CD14-positive monocyte (primary cell): ENCODE measurements at regions not wholly inside any gene's neighbourhood (a gene's known extent, or its start where the extent isn't known, plus 50 kb on each side); places are given as distances from the start of the nearest gene placed in this dataset.
A peak's percentile ranks its signal among the peaks of the same experiment; 100 is the strongest.

Source experiments
- DNase-seq, 3 donors: peaks; one replicate each; pipeline ENCODE4 v3.0.0-alpha.2; 2011 to 2022
- H2AFZ ChIP-seq: 2 replicates; pipeline ENCODE4 v1.6.0; 2012; ENCODE audit warnings: mild to moderate bottlenecking, low read depth, low read length, inconsistent platforms; ENCODE audit not compliant: insufficient read depth, poor library complexity, severe bottlenecking
- H3K27ac ChIP-seq, 2 donors: 1 replicate in 1 of 2; 2 replicates in 1 of 2; pipeline ENCODE4 v1.5.1; 2012 to 2013; ENCODE audit warnings: low read length in 2 of 2, control low read depth in 1 of 2, inconsistent platforms in 1 of 2, low read depth in 1 of 2, mild to moderate bottlenecking in 1 of 2
- H3K27me3 ChIP-seq, 2 donors: one replicate each; pipeline versions ENCODE4 v1.6.0 to v1.6.1; 2011 to 2013; ENCODE audit warnings: low read length in 2 of 2; ENCODE audit not compliant: control insufficient read depth in 2 of 2, insufficient read depth in 2 of 2
- H3K36me3 ChIP-seq, 2 donors: replicated peaks in 1 of 2; 1 replicate in 1 of 2; 2 replicates in 1 of 2; pipeline versions ENCODE4 v1.5.1 to v1.6.1; 2012 to 2013; ENCODE audit warnings: low read length in 2 of 2, control low read depth in 1 of 2, inconsistent platforms in 1 of 2, mild to moderate bottlenecking in 1 of 2; ENCODE audit not compliant: insufficient read depth in 2 of 2, control insufficient read depth in 1 of 2
- H3K4me1 ChIP-seq, 2 donors: 1 replicate in 1 of 2; 2 replicates in 1 of 2; pipeline versions ENCODE4 v1.5.1 to v1.6.1; 2012 to 2013; ENCODE audit warnings: low read length in 2 of 2, control low read depth in 1 of 2, inconsistent platforms in 1 of 2, mild to moderate bottlenecking in 1 of 2, moderate library complexity in 1 of 2; ENCODE audit not compliant: insufficient read depth in 2 of 2, control insufficient read depth in 1 of 2
- H3K4me2 ChIP-seq: replicated peaks from 2 replicates; pipeline ENCODE3; 2012; ENCODE audit warnings: low read length, moderate library complexity, mild to moderate bottlenecking; ENCODE audit not compliant: poor library complexity, severe bottlenecking; ENCODE audit errors: extremely low read depth
- H3K4me3 ChIP-seq, 3 experiments: fragments of 200-600 bp in 1 of 3; sonication (generic) in 1 of 3; replicated peaks in 1 of 3; 1 replicate in 2 of 3; 2 replicates in 1 of 3; pipeline ENCODE4 v1.5.1; 2011 to 2013; ENCODE audit warnings: low read length in 3 of 3, mild to moderate bottlenecking in 3 of 3, control low read depth in 2 of 3, low read depth in 2 of 3, inconsistent platforms in 1 of 3, moderate library complexity in 1 of 3
- H3K79me2 ChIP-seq: 2 replicates; pipeline ENCODE4 v1.6.0; 2012; ENCODE audit warnings: mild to moderate bottlenecking, control low read depth, inconsistent platforms, low read length, moderate library complexity; ENCODE audit not compliant: insufficient read depth
- H3K9ac ChIP-seq: 2 replicates; pipeline ENCODE4 v1.6.0; 2017; ENCODE audit warnings: low read length, mild to moderate bottlenecking; ENCODE audit not compliant: insufficient read depth, poor library complexity, severe bottlenecking
- H3K9me3 ChIP-seq, 2 donors: replicated peaks in 1 of 2; 1 replicate in 1 of 2; 2 replicates in 1 of 2; pipeline versions ENCODE4 v1.5.1 to v1.6.1; 2012 to 2013; ENCODE audit warnings: low read length in 2 of 2, control low read depth in 1 of 2; ENCODE audit not compliant: control insufficient read depth in 1 of 2, insufficient read depth in 1 of 2
- H4K20me1 ChIP-seq: 2 replicates; pipeline ENCODE4 v1.6.0; 2012; ENCODE audit warnings: mild to moderate bottlenecking, low read length, control low read depth, moderate library complexity; ENCODE audit not compliant: insufficient read depth
- H3K27ac Mint-ChIP-seq, 7 donors: one replicate each; pipeline ENCODE4 v1.8.0; 2020; ENCODE audit warnings: mild to moderate bottlenecking in 7 of 7, mixed read lengths in 7 of 7, moderate library complexity in 6 of 7, inconsistent platforms in 2 of 7
- H3K27me3 Mint-ChIP-seq, 3 donors: one replicate each; pipeline ENCODE4 v1.8.0; 2021 to 2022; ENCODE audit warnings: low read depth in 3 of 3, mild to moderate bottlenecking in 3 of 3, mixed read lengths in 3 of 3, moderate library complexity in 3 of 3, inconsistent platforms in 1 of 3
- H3K36me3 Mint-ChIP-seq, 2 donors: one replicate each; pipeline ENCODE4 v1.8.0; 2020; ENCODE audit warnings: mixed read lengths in 2 of 2, inconsistent platforms in 1 of 2, mild to moderate bottlenecking in 1 of 2
- H3K4me1 Mint-ChIP-seq: one replicate; pipeline ENCODE4 v1.8.0; 2020; ENCODE audit warnings: mild to moderate bottlenecking, mixed read lengths
- H3K4me3 Mint-ChIP-seq, 2 donors: one replicate each; pipeline ENCODE4 v1.8.0; 2020; ENCODE audit warnings: mild to moderate bottlenecking in 2 of 2, mixed read lengths in 2 of 2, moderate library complexity in 1 of 2
- H3K9me3 Mint-ChIP-seq, 7 donors: one replicate each; pipeline ENCODE4 v1.8.0; 2020 to 2022; ENCODE audit warnings: mixed read lengths in 7 of 7, mild to moderate bottlenecking in 6 of 7, moderate library complexity in 6 of 7, inconsistent platforms in 2 of 7
- CTCF ChIP-seq: fragments of 200-600 bp; IDR thresholded peaks from one replicate; pipeline ENCODE4 v1.8.0; 2022; ENCODE audit warnings: antibody characterized with exemption, mild to moderate bottlenecking
- WGBS: methylation state at CpG from one replicate; pipeline ENCODE4 v1.1.5; 2013; ENCODE audit warnings: missing lambda C conversion rate; ENCODE audit not compliant: insufficient coverage; 5-methylcytosine and 5-hydroxymethylcytosine counted together
- intact Hi-C, 2 donors: fragments of 100-400 bp; cut with micrococcal nuclease; formaldehyde crosslinking; loops; one replicate each; pipeline versions ENCODE4 v1.15.0 to v1.15.1; 2023

GRCh38 chr7:118109607-118110006 is 74.4 kb upstream of the LSM8 start:
- Mint-ChIP-seq H3K4me1 (no peaks in the 10 kb centered on the region), H3K36me3 (no peaks in the 10 kb centered on the region), H3K9me3 (peaks cover 0 to 5% (median 4%) of the 10 kb centered on the region in 7 donors), H3K27me3 (no peaks in the 10 kb centered on the region), H3K27ac (no peak overlapping the region), H3K4me3 (no peak overlapping the region)
- DNase-seq: no peak
- no peak overlapping the region for H3K4me2 ChIP-seq
- H2AFZ ChIP-seq: no peak overlapping the region
- H4K20me1 ChIP-seq: no peaks in the 10 kb centered on the region
- H3K79me2 ChIP-seq: no peaks in the 10 kb centered on the region
- H3K36me3 ChIP-seq: no peaks in the 10 kb centered on the region
- WGBS: no CpG with 5 or more reads among the region's 2 CpGs
- no peak for TF ChIP-seq CTCF
- H3K27ac ChIP-seq: no peak overlapping the region
- no peak overlapping the region for H3K9ac ChIP-seq
- peaks cover 4 to 5% of the 10 kb centered on the region in 2 donors for H3K9me3 ChIP-seq
- no peak overlapping the region for H3K4me3 ChIP-seq
- no peaks in the 10 kb centered on the region for H3K4me1 ChIP-seq
- intact Hi-C loops: no loop called here
- H3K27me3 ChIP-seq: no peaks in the 10 kb centered on the region

- Mint-ChIP-seq H3K27ac (no peak overlapping the region), H3K9me3 (peaks cover 0 to 11% (median 7%) of the 10 kb centered on the region in 7 donors), H3K4me1 (no peaks in the 10 kb centered on the region), H3K36me3 (no peaks in the 10 kb centered on the region), H3K27me3 (no peaks in the 10 kb centered on the region), H3K4me3 (no peak overlapping the region)
- no peaks in the 10 kb centered on the region for H3K4me1 ChIP-seq
- intact Hi-C loops: no loop called here
- H4K20me1 ChIP-seq: no peaks in the 10 kb centered on the region
- H3K27me3 ChIP-seq: no peaks in the 10 kb centered on the region
- H3K4me2 ChIP-seq: no peak overlapping the region
- no peaks in the 10 kb centered on the region for H3K79me2 ChIP-seq
- H3K27ac ChIP-seq: no peak overlapping the region
- H3K4me3 ChIP-seq: no peak overlapping the region
- no peak overlapping the region for H2AFZ ChIP-seq
- no peak for TF ChIP-seq CTCF
- peaks cover 9% of the 10 kb centered on the region in 2 donors for H3K9me3 ChIP-seq
- no CpG with 5 or more reads among the region's 2 CpGs for WGBS
- H3K36me3 ChIP-seq: no peaks in the 10 kb centered on the region
- DNase-seq: peak in 1 of 3 donors; percentile 10
- H3K9ac ChIP-seq: no peak overlapping the region
Observed at GRCh38 chr7:118110178-118110925, 73.6 kb upstream of the LSM8 start.
